EL (cell line): ENCODE measurements at regions not wholly inside any gene's neighbourhood (a gene's known extent, or its start where the extent isn't known, plus 50 kb on each side); places are given as distances from the start of the nearest gene placed in this dataset.
"Not testable (repeated sequence)": the region's sequence is repeated elsewhere in the genome, so short reads cannot be mapped to it uniquely, and the experiment has no call there.

ENCODE experiments used
- DNase-seq: peaks from one replicate; pipeline ENCODE4 v3.0.0-alpha.2; 2016

GRCh38 chr3:39558775-39559306 lies 91.4 kb downstream of the MOBP start:
- no peak for DNase-seq

- no peak for DNase-seq
Measured at GRCh38 chr3:39559543-39559942, 92.1 kb downstream of the MOBP start.

- DNase-seq: no peak
Measured at GRCh38 chr3:39568508-39568907, 101.0 kb downstream of the MOBP start.

- no peak for DNase-seq
Measured at GRCh38 chr3:39569095-39569494, 101.6 kb downstream of the MOBP start.

GRCh38 chr3:39573392-39573791 lies 105.9 kb downstream of the MOBP start:
- no peak for DNase-seq

- no peak for DNase-seq
Measured at GRCh38 chr3:39577541-39577940, 110.1 kb downstream of the MOBP start.

GRCh38 chr3:39586215-39586614 lies 118.7 kb downstream of the MOBP start:
- DNase-seq: not testable (repeated sequence)

- DNase-seq: no peak
Measured at GRCh38 chr3:39587113-39587512, 119.6 kb downstream of the MOBP start.

GRCh38 chr3:39590806-39591205 lies 123.3 kb downstream of the MOBP start:
- DNase-seq: no peak

- DNase-seq: peak; percentile 40
Measured at GRCh38 chr3:39592311-39593050, 125.0 kb downstream of the MOBP start.

- no peak for DNase-seq
Measured at GRCh38 chr3:39593341-39593740, 125.9 kb downstream of the MOBP start.

- no peak for DNase-seq
Measured at GRCh38 chr3:39601241-39601640, 133.8 kb downstream of the MOBP start.

- DNase-seq: no peak
Measured at GRCh38 chr3:39605837-39606236, 138.4 kb downstream of the MOBP start.

- DNase-seq: no peak
Measured at GRCh38 chr3:39626198-39626597, 158.7 kb downstream of the MOBP start.

- DNase-seq: no peak
Measured at GRCh38 chr3:39631136-39631535, 163.7 kb downstream of the MOBP start.

GRCh38 chr3:39637807-39638206 lies 170.3 kb downstream of the MOBP start:
- peak; percentile 63 for DNase-seq

GRCh38 chr3:39638301-39638700 lies 170.8 kb downstream of the MOBP start:
- DNase-seq: no peak

GRCh38 chr3:39639344-39640236 lies 169.8 kb upstream of the MYRIP start:
- DNase-seq: peak; percentile 97

GRCh38 chr3:39641274-39641673 lies 168.1 kb upstream of the MYRIP start:
- no peak for DNase-seq

- DNase-seq: peak; percentile 79
Measured at GRCh38 chr3:39644176-39644575, 165.2 kb upstream of the MYRIP start.

GRCh38 chr3:39651256-39651655 lies 158.2 kb upstream of the MYRIP start:
- DNase-seq: not testable (repeated sequence)

- no peak for DNase-seq
Measured at GRCh38 chr3:39651993-39652739, 157.2 kb upstream of the MYRIP start.

GRCh38 chr3:39655718-39656117 lies 153.7 kb upstream of the MYRIP start:
- DNase-seq: not testable (repeated sequence)
